Vagina (tissue), 2 donors: ENCODE measurements at regions not wholly inside any gene's neighbourhood (a gene's known extent, or its start where the extent isn't known, plus 50 kb on each side); places are given as distances from the start of the nearest gene placed in this dataset.

Source experiments
- POLR2A ChIP-seq, 2 donors: fragments of 450-650 bp; IDR thresholded peaks; one replicate each; pipeline ENCODE4 v1.6.1; 2017; ENCODE audit warnings: antibody characterized with exemption in 2 of 2, mild to moderate bottlenecking in 2 of 2, moderate library complexity in 2 of 2
- POLR2AphosphoS5 ChIP-seq, 2 donors: sonication (generic); formaldehyde crosslinking; IDR thresholded peaks; one replicate each; pipeline ENCODE4 v1.9.0; 2017; ENCODE audit warnings: antibody characterized with exemption in 2 of 2, mild to moderate bottlenecking in 2 of 2, low read depth in 1 of 2; ENCODE audit not compliant: insufficient read depth in 1 of 2
- TF ChIP-seq, protein P1 (sequence below), 3 experiments: fragments of 450-650 bp in 2 of 3; fragments of 200-600 bp in 1 of 3; sonication (generic) in 1 of 3; IDR thresholded peaks; one replicate each; pipeline ENCODE4 v1.5.1; 2017 to 2019; ENCODE audit warnings: antibody characterized with exemption in 3 of 3, mild to moderate bottlenecking in 2 of 3, moderate library complexity in 2 of 3

DNA sequence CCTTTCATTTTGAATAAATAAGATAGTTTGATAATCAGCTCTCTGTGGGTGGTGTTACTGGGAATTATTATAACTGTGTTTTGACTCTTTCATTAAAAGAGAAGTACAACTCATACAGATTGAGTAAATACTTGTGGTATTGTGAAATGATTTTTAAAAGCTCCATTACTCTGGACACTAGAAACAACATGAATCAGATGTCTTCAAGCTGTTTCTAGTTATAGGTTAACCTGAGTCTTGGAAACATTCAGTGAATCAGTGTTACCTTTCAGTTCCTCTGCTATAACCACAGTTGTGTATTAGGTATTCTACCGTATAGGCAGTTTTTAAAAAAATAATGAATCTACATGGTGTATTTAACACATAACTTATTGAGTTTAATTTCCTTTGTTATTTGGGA, 128.4 kb upstream of the SSTR1 start:
- no peak for TF ChIP-seq POLR2AphosphoS5 (IDR thresholded peaks at IDR 0.05; ENCODE audit: insufficient read depth in 1 of 2, low read depth in 1 of 2)
- TF ChIP-seq, protein P1, sequence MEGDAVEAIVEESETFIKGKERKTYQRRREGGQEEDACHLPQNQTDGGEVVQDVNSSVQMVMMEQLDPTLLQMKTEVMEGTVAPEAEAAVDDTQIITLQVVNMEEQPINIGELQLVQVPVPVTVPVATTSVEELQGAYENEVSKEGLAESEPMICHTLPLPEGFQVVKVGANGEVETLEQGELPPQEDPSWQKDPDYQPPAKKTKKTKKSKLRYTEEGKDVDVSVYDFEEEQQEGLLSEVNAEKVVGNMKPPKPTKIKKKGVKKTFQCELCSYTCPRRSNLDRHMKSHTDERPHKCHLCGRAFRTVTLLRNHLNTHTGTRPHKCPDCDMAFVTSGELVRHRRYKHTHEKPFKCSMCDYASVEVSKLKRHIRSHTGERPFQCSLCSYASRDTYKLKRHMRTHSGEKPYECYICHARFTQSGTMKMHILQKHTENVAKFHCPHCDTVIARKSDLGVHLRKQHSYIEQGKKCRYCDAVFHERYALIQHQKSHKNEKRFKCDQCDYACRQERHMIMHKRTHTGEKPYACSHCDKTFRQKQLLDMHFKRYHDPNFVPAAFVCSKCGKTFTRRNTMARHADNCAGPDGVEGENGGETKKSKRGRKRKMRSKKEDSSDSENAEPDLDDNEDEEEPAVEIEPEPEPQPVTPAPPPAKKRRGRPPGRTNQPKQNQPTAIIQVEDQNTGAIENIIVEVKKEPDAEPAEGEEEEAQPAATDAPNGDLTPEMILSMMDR (IDR thresholded peaks at IDR 0.05): no peak
- TF ChIP-seq POLR2A (IDR thresholded peaks at IDR 0.05): no peak
